Left renal cortex interstitium (tissue), 4 donors: ENCODE measurements at regions not wholly inside any gene's neighbourhood (a gene's known extent, or its start where the extent isn't known, plus 50 kb on each side); places are given as distances from the start of the nearest gene placed in this dataset.
"Not testable (repeated sequence)": the region's sequence is repeated elsewhere in the genome, so short reads cannot be mapped to it uniquely, and the experiment has no call there.

ENCODE experiments used
- DNase-seq, 4 donors: peaks; one replicate each; pipeline ENCODE4 v3.0.0-alpha.2; 2013; ENCODE audit warnings: low read depth in 4 of 4, low spot score in 2 of 4, missing footprints in 1 of 4

DNA sequence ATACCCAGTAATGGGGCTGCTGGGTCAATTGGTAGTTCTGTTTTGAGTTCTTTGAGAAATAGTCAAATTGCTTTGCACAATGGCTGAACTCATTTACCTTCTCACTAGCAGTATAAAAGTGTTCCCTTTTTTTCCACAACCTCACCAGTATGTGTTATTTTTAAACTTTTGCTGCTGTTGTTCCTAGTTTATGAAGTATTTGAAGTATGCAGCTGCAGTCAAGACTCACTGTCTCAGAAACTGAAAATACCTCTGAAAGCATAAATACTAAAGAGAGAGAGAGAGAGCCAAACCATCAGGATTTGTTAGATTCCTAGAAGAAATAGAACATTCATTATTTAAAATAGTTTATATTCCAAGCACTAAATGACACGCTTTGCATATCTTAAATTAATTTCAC, 764.2 kb downstream of the NTRK3 start:
- no peak for DNase-seq

DNA sequence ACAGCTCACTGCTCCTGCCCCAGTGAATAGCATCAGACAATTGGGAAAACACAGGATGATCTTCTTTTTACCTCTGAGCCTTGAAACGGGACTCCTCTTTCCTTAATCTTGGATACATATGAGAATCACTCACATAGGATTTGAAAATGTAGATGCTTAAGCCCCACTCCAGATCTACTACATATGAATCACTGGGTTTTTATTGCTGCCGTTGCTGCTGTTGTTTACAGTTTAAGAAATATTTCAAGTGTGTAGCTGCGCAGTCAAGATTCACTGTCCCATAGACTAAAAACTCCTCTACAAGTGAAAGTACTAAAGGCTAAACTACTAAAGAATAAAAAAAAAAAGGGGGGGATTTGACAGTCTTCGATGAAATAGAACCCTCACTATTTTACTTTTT, 765.9 kb downstream of the NTRK3 start:
- DNase-seq: peak in 1 of 4 donors; percentile 26

DNA sequence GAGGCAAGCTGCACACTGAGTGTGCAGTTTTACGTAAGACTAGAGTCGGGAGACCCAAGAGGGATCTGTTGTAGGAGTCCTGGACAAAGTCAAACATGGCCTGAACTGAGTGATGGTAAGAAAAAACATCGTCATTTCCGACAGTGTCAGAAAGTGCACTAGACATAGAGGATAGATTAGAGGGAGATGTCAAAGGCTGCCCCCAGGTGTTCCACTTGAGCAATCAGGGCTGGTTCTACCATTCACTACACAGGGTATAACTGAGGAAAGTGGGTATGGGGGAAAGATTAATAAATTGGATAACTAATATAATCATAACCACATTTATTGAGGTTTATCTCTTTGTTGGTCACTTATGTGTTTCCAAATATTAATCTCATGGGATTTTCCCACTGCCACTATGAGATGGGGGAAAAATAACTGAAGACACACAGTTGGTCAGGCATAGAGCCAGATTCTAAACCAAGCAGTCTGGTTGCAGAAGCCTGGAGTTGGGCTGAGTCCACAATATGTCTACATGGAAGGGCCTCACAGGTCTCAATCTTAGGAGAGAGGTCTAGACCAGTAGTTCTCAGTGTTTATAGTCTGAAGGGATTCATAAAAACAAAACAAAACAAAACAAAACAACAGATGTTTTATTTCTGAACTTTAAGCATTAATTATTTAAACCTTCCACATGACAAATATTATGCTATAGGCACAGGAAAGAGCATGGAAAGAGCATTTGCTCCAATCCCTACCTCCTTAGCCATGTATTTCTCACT, 766.5 kb downstream of the NTRK3 start:
- peak in 1 of 4 donors; percentile 21 for DNase-seq

DNA sequence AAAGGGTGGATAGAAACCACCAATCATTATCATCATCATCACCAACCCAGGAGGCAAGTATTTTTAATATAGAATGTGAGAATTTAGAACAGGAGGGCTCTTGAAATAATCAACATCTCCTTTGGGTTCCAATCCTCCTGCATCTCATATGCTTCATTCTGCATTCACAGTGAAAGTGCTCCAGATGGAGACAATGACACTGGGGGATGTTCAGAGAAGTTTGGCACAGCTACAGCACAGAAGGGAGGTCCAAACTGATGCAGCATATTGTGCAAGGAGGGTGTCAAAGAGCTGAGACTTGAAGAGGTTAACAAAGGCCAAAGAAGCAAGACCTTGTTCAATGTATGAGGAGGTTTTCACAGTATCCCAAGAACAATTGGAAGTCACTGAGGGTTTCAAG, 767.1 kb downstream of the NTRK3 start:
- DNase-seq: no peak

DNA sequence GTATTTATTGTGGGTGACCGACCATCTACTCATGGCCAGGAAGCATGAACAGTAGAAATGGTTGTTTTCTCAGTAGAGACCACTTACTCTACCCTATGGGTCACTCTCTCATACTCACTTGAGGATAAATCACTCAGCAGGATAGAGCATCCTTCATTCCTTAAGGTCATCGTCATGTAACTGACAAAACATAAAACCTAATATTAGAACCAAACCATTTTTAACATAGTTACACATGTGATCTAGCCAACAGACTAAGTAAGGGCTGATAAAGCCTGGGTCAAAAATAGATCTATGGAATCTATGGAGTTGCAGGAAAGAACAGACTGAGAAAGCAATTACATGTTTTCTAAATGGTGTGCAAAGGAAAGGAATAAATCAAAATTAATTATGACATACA, 769.1 kb downstream of the NTRK3 start:
- DNase-seq: no peak

DNA sequence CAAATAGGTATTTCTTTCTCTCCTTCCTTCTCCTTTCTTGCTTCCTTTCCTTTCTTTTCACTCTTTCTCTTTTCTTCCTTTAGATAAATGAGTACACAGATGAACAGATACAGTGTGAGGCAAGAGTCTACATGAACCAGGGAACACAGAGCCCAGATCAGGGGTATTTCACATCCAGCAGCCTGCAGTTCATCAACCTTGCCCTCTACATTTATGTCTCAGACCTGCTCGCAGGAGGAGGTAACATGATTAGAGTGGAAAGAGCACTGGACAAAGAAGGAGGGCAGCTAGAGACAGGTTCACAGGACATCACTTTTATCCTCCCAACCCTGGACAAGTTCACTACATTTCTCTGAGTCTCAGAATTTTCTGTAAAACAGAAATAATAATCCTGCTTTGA, 773.1 kb downstream of the NTRK3 start:
- no peak for DNase-seq

DNA sequence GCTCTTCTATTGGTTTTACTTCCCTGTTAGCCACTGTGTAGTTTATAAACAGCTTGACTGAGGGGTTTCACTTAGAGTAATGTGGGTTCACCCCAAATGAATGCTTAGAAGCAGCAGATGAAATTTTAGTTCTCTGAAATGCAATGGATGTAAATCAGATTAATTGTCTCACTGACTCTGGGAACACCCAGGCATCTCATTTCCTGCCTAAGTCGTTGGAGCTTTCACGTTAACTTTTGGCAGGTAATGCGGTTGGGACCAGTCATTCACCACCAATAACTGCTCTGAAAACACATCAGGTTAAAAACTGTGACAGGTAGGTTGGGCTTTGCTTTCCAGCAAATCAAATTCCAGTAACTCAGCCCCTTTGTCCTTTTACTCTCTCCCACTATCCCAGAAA, 775.4 kb downstream of the NTRK3 start:
- DNase-seq: peak in 1 of 4 donors; percentile 18

DNA sequence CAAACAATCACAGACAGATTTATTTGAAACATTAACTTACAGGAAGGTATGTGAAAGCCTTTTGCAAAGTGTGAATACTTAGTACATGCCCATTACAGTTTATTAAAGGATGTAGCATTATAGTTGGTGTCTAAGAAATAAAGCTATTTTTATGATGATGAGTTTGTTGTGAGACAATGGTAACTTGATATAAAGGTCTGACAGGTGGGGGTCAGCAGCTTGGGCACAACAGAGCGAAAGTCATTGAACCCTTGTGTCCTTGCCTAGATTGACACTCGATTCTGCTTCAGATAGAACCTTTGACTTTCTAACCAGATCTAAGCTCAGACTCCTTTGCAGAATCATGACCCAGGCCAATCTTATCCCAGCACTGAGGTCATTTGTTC, 777.9 kb downstream of the NTRK3 start:
- DNase-seq: no peak

DNA sequence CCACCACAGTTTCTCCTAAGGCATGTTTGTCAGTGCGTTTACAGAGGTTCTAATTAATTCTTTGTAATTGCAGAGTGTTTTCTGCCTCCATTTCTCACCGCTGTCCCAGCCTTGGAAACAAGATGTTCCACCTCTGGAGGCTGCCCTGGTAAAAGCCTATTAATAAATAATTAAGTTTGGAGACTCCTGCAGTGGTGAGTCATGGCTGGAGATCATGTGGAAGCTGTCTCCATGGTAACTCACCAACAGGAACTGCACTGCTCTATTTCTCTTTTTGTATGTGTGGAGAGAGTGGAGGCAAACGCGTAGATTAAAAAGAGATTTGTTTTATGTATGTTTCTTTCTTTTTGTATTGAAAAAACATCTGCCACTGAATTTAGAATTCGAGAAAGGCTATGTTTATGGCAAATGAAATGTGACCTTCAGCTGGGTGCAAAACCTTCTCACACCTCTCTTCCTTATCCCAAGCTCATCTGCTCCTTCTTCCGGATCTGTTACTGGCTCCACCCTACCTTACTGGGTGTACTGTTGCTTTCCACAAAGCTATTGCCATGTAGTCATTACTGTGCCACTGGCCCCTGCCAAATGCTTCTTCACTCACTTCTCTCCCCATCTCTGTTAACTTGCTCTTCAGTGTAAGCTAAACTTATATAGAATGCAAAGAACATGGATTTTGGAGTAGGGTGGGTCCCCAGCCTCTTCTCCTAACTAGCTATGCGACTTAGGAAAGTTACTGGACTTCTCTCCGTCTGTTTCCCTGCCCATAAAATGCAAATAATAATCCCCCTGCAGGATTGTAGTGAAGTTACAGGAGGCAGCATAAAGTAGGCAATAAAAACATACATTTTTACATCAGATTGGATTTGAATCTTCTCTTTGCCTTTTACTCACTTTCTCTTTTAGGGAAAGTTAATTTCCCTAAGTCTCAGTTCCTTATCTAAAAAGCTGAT, 778.5 kb downstream of the NTRK3 start:
- DNase-seq: peak in 1 of 4 donors; percentile 53

DNA sequence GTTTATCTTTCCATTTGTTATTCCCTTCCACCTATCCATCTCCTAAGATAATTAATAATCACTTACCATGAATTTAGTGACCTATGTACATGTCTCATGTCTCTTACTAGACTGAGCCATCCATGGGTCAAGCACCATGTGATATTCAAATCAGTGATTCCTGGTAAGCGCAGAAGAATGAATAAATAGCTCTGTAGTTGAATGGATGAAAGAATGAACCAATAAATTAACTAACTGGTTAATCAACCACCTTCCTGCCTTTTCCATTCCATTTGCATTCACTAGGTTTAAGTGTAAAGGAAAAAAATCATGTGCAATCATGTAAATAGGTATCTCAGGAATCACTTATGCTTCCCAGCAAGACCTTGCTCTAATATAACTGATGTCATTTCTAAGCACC, 779.5 kb downstream of the NTRK3 start:
- no peak for DNase-seq

DNA sequence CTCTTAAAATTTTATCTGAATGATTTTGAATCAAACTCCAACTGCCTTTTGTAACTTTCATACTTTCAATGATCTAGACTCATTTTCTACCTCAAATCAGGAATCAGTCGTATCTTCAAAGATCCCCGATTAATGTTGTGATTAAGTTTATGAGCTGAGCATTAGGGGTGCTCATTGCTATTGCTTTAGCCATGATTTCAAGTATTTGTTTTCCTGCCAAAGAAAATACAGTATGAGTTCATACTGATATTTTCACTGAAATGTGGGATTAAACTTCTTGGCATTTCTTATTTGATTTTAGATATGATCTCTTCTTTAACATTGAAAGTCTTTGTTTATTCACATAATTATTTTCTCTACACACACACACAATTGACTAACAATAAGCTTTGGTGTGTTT, 785.6 kb downstream of the NTRK3 start:
- no peak for DNase-seq

DNA sequence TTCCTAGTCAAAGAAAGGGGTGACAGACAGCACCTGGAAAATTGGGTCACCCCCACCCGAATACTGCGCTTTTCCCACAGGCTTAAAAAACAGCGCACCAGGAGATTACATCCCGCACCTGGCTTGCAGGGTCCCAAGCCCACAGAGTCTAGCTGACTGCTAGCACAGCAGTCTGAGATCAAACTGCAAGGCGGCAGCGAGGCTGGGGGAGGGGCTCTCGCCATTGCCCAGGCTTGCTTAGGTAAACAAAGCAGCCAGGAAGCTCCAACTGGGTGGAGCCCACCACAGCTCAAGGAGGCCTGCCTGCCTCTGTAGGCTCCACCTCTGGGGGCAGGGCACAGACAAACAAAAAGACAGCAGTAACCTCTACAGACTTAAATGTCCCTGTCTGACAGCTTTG, 792.6 kb downstream of the NTRK3 start:
- not testable (repeated sequence) for DNase-seq

DNA sequence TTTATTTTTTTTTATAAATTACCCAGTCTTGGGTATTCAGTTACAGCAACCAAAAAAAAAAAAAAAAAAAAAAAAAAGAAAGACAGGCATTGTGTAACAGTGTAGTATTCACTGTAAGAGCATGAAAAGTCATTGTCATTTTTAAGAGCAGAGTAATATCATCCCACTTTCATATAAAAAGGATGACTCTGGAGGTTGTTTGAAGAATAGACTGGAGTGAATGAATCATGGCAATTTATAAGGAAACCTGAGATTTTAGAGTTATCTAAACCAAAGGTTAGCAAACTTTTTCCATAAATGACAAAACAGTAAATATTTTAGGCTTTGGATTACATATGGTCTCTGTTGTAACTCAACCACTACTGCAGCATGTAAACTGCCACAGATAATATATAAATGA, 794.9 kb downstream of the NTRK3 start:
- no peak for DNase-seq

DNA sequence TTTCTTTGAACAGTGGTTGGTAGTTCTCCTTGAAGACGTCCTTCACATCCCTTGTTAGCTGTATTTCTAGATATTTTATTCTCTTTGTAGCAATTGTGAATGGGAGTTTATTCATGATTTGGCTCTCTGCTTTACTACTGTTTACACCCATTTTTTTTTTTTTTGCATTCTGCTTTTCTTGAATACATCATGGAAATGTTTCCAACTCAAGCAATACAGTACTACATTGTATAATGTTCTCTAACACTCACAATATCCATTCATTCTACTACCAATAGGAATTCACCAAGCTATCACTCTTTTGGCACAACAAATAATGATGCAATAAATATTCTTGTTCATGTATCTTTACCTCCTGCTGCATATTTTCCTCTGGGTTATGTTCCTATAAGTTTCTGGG, 801.7 kb downstream of the NTRK3 start:
- no peak for DNase-seq

DNA sequence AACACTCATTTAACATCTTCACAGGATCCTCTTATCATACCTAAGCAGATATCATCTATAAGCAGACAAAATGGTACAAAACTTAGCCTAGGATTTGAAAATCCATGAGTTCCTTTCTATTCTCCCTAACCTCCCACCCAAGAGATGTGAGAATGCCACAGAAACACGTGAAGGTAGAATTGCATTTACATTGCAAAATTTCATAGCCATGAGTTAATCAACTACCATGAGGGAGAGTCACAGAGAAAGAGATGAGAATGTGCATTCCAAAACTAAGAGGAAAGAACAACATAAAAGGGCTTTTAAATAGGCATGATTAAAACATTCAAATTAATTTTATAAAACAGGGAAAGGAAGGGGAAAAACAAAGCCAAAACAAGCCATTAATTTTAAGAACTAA, 806.2 kb downstream of the NTRK3 start:
- DNase-seq: no peak

DNA sequence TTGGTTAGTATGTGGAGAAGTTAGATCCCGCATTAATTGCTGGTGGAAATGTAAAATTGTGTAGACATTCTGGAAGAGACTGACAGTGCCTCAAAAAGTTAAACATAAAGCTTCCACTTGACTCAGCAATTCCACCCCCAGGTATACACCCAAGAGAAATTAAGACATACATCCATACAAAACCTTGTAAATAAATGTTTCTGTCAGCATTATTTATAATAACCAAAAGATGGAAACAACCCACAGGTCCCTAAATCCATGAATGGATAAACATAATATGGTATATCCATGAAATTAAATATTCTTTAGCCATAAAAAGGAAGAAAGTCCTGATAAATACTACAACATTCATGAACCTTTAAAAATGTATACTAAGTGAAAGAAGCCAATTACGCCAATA, 817.4 kb downstream of the NTRK3 start:
- no peak for DNase-seq

DNA sequence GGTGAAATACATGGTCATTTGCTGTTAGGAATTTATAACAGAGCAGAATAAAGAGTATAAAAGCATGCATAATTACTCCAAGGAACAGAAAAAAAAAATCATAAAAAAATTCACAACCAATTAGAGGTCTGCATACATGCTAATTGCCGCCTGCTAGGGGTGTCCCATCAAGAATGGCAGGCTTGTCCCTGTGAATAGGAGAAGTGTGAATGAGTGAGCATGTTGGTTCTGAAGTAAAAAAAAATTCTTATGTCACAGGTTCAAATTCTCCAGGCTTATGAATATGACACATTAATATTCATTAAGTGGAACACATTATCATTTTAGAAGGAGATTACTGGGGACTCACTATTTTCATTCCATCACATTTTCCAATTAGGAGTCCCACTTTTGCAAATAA, 822.7 kb downstream of the NTRK3 start:
- DNase-seq: no peak

DNA sequence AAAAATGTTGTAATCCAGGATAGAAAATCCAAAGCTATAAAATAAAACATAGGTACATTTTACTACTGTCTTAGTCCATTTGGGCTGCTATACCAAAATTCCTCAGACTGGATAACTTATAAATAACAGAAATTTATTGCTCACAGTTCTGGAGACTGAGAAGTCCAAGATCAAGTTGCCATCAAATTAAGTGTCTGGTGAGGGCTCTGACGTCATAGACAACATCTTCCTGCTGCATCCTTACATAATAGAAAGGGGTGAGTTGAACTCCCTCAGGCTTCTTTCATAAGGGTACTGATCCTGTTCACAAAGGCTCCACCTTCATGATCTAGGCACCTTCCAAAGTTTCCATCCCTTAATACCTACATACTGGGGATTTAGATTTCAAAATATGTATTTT, 826.8 kb downstream of the NTRK3 start:
- DNase-seq: no peak

DNA sequence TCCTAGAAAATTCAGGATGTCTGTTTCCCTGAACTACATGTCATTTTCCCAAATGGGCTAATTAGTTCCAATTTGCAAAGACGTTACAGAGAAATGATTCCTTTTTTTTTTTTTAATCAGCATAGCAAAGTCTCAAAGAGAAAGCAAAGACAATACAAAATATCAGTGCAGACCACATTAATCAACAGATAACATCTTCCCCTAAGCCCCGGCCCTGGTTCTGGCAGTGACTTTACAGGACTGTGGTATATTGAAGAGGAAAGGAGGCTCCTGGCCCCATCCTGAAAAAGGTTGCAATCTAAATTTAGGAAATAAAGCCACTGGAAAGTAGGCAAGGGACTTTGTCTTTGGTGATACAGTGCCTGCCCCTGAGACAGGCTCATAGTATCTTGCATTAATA, 836.5 kb downstream of the NTRK3 start:
- no peak for DNase-seq

DNA sequence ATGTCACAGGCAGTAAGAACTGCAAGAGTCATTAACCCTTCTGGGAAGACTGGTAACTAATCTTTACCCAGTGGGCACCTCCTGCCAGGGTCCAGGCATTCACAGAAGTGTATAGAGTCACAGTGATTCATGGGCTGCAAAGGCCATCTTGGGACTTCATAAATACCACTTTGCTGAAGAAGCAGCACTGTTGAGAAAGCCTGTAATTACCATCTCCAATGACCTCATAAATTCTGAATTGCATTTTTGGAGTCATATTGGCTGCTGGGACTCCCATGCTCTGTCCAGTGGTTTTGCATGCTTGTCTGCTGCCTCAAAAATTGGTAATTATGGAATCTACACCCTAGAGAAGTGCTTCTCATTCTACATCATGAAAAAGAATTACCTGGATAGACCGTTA, 837.2 kb downstream of the NTRK3 start:
- DNase-seq: no peak

DNA sequence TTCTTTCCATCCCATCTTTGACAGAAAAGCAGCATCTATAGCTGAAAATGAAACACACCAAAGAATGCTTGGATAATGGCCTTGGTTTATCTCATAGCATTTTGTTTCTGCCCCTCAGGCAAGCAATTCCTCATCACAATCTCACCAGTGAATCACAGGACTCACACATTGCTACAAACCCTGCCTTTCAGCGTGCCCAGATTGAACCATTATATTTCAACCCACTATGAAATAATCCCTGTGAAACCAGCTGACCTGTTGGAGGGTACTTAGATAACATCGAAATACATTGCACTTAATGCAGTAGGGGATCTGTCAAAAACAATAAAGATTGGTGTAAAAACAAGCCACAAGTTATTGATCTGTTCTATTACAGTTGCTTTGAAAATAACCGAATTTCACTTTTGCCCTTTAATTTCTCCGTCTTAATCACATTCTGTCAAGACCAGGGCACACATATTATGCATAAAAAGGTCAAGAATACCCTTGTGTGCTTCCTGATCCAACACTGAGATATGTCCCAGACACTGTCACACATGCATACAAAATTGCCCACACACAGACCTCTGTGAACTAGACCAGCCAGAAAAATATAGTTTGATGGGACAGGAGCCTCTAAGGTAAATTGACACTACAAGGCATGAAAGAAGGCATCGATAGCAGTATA, 839.8 kb downstream of the NTRK3 start:
- DNase-seq: no peak
